ENCODE measurements at regions not wholly inside any gene's neighbourhood (a gene's known extent, or its start where the extent isn't known, plus 50 kb on each side); places are given as distances from the start of the nearest gene placed in this dataset.

- no peaks in the 10 kb centered on the region for H3K36me3 Mint-ChIP-seq (ENCODE audit: low read depth)
- H3K27ac Mint-ChIP-seq = no peak overlapping the region
- TF ChIP-seq, protein P1, sequence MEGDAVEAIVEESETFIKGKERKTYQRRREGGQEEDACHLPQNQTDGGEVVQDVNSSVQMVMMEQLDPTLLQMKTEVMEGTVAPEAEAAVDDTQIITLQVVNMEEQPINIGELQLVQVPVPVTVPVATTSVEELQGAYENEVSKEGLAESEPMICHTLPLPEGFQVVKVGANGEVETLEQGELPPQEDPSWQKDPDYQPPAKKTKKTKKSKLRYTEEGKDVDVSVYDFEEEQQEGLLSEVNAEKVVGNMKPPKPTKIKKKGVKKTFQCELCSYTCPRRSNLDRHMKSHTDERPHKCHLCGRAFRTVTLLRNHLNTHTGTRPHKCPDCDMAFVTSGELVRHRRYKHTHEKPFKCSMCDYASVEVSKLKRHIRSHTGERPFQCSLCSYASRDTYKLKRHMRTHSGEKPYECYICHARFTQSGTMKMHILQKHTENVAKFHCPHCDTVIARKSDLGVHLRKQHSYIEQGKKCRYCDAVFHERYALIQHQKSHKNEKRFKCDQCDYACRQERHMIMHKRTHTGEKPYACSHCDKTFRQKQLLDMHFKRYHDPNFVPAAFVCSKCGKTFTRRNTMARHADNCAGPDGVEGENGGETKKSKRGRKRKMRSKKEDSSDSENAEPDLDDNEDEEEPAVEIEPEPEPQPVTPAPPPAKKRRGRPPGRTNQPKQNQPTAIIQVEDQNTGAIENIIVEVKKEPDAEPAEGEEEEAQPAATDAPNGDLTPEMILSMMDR (IDR thresholded peaks at IDR 0.05) = no peak
- ChIA-PET CTCF (no interaction called here), POLR2A (no interaction called here)
- peaks cover 3% of the 10 kb centered on the region for H3K27me3 Mint-ChIP-seq
- intact Hi-C loops (cut with micrococcal nuclease) = no loop called here
- DNase-seq (no peak), ATAC-seq (ENCODE audit: low read depth) (no peak)
- H3K4me1 Mint-ChIP-seq = no peaks in the 10 kb centered on the region
- peaks cover 9% of the 10 kb centered on the region for H3K9me3 Mint-ChIP-seq
- no peak overlapping the region for H3K4me3 Mint-ChIP-seq
Measured at GRCh38 chr13:100798739-100799361, 124.3 kb upstream of the TMTC4 start.

- H3K9me3 Mint-ChIP-seq = peaks cover 14% of the 10 kb centered on the region
- POLR2A ChIA-PET = no interaction called here
- no peaks in the 10 kb centered on the region for H3K36me3 Mint-ChIP-seq (ENCODE audit: low read depth)
- peaks cover 3% of the 10 kb centered on the region for H3K27me3 Mint-ChIP-seq
- H3K4me1 Mint-ChIP-seq = no peaks in the 10 kb centered on the region
- no peak overlapping the region for H3K27ac Mint-ChIP-seq
- no peak overlapping the region for H3K4me3 Mint-ChIP-seq
- CTCF ChIA-PET = no interaction called here
- TF ChIP-seq, protein P1 (IDR thresholded peaks at IDR 0.05) = no peak
- intact Hi-C loops (cut with micrococcal nuclease) = no loop called here
- DNase-seq (no peak), ATAC-seq (ENCODE audit: low read depth) (no peak)
Measured at GRCh38 chr13:100797921-100798320, 123.3 kb upstream of the TMTC4 start.

GRCh38 chr13:100796463-100796862 lies 121.9 kb upstream of the TMTC4 start:
- no peaks in the 10 kb centered on the region for H3K36me3 Mint-ChIP-seq (ENCODE audit: low read depth)
- POLR2A ChIA-PET = no interaction called here
- DNase-seq (no peak), ATAC-seq (ENCODE audit: low read depth) (no peak)
- H3K4me1 Mint-ChIP-seq = no peaks in the 10 kb centered on the region
- CTCF ChIA-PET = no interaction called here
- intact Hi-C loops (cut with micrococcal nuclease) = no loop called here
- TF ChIP-seq, protein P1 (IDR thresholded peaks at IDR 0.05) = no peak
- H3K27me3 Mint-ChIP-seq = peaks cover 7% of the 10 kb centered on the region
- peaks cover 18% of the 10 kb centered on the region for H3K9me3 Mint-ChIP-seq
- H3K4me3 Mint-ChIP-seq = no peak overlapping the region
- H3K27ac Mint-ChIP-seq = no peak overlapping the region

- no peak overlapping the region for H3K4me3 Mint-ChIP-seq
- ATAC-seq (ENCODE audit: low read depth) = no peak
- ChIA-PET POLR2A (no interaction called here), CTCF (no interaction called here)
- H3K27ac Mint-ChIP-seq = no peak overlapping the region
- intact Hi-C loops (cut with micrococcal nuclease) = no loop called here
- H3K27me3 Mint-ChIP-seq = peaks cover 8% of the 10 kb centered on the region
- TF ChIP-seq, protein P1 (IDR thresholded peaks at IDR 0.05) = no peak
- no peaks in the 10 kb centered on the region for H3K36me3 Mint-ChIP-seq (ENCODE audit: low read depth)
- H3K4me1 Mint-ChIP-seq = no peaks in the 10 kb centered on the region
- no peak for DNase-seq
- peaks cover 18% of the 10 kb centered on the region for H3K9me3 Mint-ChIP-seq
Measured at GRCh38 chr13:100794575-100794974, 120.0 kb upstream of the TMTC4 start.

DNA sequence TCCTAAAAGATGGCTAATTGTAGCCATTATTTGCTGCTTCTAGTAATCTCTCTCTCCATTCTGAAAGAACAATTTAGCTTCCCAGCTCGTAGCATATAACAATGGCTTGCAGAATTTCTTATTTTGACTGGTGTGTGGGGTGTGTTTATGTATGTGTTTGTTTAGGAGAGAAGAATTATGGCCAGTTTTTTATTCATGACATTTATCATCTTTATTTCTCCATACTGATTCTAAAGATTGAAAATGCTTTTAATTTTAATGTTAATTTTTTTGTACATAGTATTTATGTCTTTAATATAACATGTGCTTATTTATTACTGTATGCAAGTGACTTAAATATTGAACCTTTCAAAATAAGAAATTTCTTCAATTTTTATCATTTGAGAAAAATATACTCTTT lies 115.8 kb upstream of the TMTC4 start:
- Mint-ChIP-seq H3K4me3 (no peak overlapping the region), H3K27ac (no peak overlapping the region), H3K36me3 (ENCODE audit: low read depth) (no peaks in the 10 kb centered on the region), H3K4me1 (no peaks in the 10 kb centered on the region), H3K27me3 (peaks cover 10% of the 10 kb centered on the region), H3K9me3 (peaks cover 13% of the 10 kb centered on the region)
- ATAC-seq (ENCODE audit: low read depth) (no peak), DNase-seq (no peak)
- intact Hi-C loops (cut with micrococcal nuclease) = no loop called here
- POLR2A ChIA-PET = no interaction called here
- TF ChIP-seq, protein P1 (IDR thresholded peaks at IDR 0.05) = no peak
- CTCF ChIA-PET = no interaction called here

All from activated B cell treated with CpG ODN at 0.5 μM for 24 hours (primary cell).